ENCODE measurements at regions not wholly inside any gene's neighbourhood (a gene's known extent, or its start where the extent isn't known, plus 50 kb on each side); places are given as distances from the start of the nearest gene placed in this dataset.

DNA sequence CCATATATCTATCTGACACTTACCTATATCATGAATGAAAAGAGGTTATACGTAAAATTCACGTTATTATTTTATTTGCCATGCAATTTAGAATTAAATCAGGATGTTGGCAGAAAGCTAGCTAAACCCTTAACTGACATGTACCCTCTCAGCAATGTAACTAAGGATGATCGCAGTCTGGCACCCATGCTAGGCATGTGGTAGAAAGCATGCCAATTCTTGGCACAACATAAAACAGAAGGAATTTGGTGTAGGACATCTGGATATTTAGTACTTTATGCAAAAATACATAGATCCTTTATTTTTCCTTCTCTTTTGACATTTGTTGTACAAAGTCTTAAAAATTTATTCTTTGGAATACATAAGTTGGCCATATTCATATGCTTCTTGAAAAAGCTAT is 436.8 kb upstream of the FAT1 start (continued):
- TF ChIP-seq REL (CRISPR knock-in tag; conservative IDR thresholded peaks at IDR 0.05) (no peak), ZNF619 (CRISPR knock-in tag; IDR thresholded peaks at IDR 0.05) (no peak)

DNA sequence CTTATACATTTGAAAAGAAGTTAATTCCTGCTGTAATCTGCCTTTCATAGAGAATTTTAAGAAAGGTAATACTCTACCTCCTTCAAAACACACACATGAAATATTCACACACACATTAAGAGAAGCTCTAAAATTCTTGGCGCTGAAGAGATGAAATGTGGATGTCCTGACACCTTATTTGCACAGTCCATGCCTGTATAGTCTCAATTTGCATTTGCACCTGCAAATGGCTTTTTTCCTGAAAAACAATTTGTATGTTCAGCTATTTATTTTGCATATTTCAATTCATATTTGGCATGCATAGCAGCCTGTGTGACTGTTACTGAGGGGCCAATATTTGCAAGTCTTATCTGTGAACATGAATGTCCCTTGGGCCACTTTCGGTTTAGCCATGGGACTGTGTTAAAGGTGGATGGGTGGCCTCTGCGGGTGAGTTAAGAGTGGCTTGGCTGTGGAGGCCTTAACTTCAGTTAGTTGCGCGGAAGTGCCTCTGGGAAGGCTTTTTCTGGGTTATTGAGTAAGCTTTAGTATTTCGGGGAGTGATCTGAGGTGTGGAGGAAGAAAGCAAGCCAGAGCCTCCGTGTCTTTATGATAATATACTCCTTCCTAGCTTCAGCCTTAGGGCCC is 443.3 kb upstream of the FAT1 start:
- Histone ChIP-seq H3K4me1 (ENCODE audit: insufficient read depth, low read length) (no peaks in the 10 kb centered on the region), H2AFZ (ENCODE audit: low read length) (no peak overlapping the region), H3K36me3 (replicated peaks in 1 of 2; ENCODE audit: control insufficient read depth in 1 of 2, insufficient read depth in 2 of 2, low read length in 2 of 2) (no peaks in the 10 kb centered on the region), H3K9ac (ENCODE audit: insufficient read depth, low read depth, low read length) (no peak overlapping the region), H3K27me3 (ENCODE audit: control insufficient read depth in 1 of 2, insufficient read depth in 2 of 2, low read length in 2 of 2) (peaks cover 0 to 10% of the 10 kb centered on the region in 2 experiments; a peak in 1 of 5 replicates), H3K9me3 (ENCODE audit: low read length) (no peaks in the 10 kb centered on the region), H3K27ac (ENCODE audit: extremely low read length, insufficient read depth, low read length) (no peak overlapping the region), H3K79me2 (ENCODE audit: insufficient read depth, low read length) (no peaks in the 10 kb centered on the region), H4K20me1 (ENCODE audit: insufficient read depth, low read length) (no peaks in the 10 kb centered on the region), H3K4me3 (replicated peaks in 1 of 3; ENCODE audit: insufficient read depth in 1 of 3, low read depth in 2 of 3, low read length in 3 of 3) (no peak overlapping the region), H3K4me2 (ENCODE audit: low read depth, low read length) (no peak overlapping the region)
- 48% methylated on average over 7 of the region's 7 CpGs for WGBS (ENCODE audit: low lambda C conversion rate)
- ATAC-seq (no peak), FAIRE-seq (no peak), DNase-seq (ENCODE audit: low spot score) (no peak)
- ChIA-PET CTCF (ENCODE audit: low intra/inter-chr PET ratio, low total read pairs) (no interaction called here), POLR2A (no interaction called here)
- no TSS peak for BruUV-seq (replicated peaks)
- in situ Hi-C loops (cut with HindIII; ENCODE audit: extremely low pct_ligation_motif_present, low pct_unique_long_range_greater_than_20kb) (no loop called here), intact Hi-C loops (cut with micrococcal nuclease; ENCODE audit: unreplicated experiment) (no loop called here)
- TF ChIP-seq ARNT2 (CRISPR knock-in tag; IDR thresholded peaks at IDR 0.05; ENCODE audit: low read depth) (no peak), NAIF1 (CRISPR knock-in tag; IDR thresholded peaks at IDR 0.05; ENCODE audit: borderline replicate concordance) (no peak), CSRNP2 (CRISPR knock-in tag; conservative IDR thresholded peaks at IDR 0.05; ENCODE audit: low read depth) (no peak), ATRX (CRISPR knock-in tag; IDR thresholded peaks at IDR 0.05; ENCODE audit: borderline replicate concordance) (no peak), TFDP1 (CRISPR knock-in tag; IDR thresholded peaks at IDR 0.05; ENCODE audit: borderline replicate concordance) (no peak), NFKB2 (CRISPR knock-in tag; IDR thresholded peaks at IDR 0.05; ENCODE audit: borderline replicate concordance) (no peak), ZNF251 (CRISPR knock-in tag; IDR thresholded peaks at IDR 0.05) (no peak), ARNT (IDR thresholded peaks at IDR 0.05) (no peak), MYPOP (CRISPR knock-in tag; IDR thresholded peaks at IDR 0.05) (no peak), NPAS2 (CRISPR knock-in tag; IDR thresholded peaks at IDR 0.05; ENCODE audit: borderline replicate concordance) (no peak), HOXA9 (CRISPR knock-in tag; IDR thresholded peaks at IDR 0.05; ENCODE audit: borderline replicate concordance) (no peak), ZFYVE20 (CRISPR knock-in tag; IDR thresholded peaks at IDR 0.05; ENCODE audit: borderline replicate concordance, low read depth) (no peak), KDM6A (CRISPR knock-in tag; IDR thresholded peaks at IDR 0.05; ENCODE audit: low read depth) (no peak)
